ENCODE measurements at regions not wholly inside any gene's neighbourhood (a gene's known extent, or its start where the extent isn't known, plus 50 kb on each side); places are given as distances from the start of the nearest gene placed in this dataset.

GRCh38 chr3:73186741-73187140, 125.3 kb downstream of the EBLN2 start:
- Histone ChIP-seq H3K18ac (ENCODE audit: low read depth in 1 of 2, low read length in 2 of 2) (no peak overlapping the region), H2BK12ac (ENCODE audit: low read length in 2 of 2) (no peak overlapping the region), H3K4ac (ENCODE audit: low read depth in 1 of 2, low read length in 2 of 2) (no peak overlapping the region), H3K4me3 (ENCODE audit: insufficient read depth in 1 of 2, low read depth in 1 of 2, low read length in 2 of 2) (no peak overlapping the region), H2BK5ac (ENCODE audit: low read depth, low read length, poor library complexity, severe bottlenecking) (no peak overlapping the region), H4K91ac (ENCODE audit: low read length) (no peak overlapping the region), H2AFZ (ENCODE audit: low read depth, low read length) (no peak overlapping the region), H3K4me1 (ENCODE audit: control insufficient read depth, insufficient read depth, low read depth, low read length) (no peaks in the 10 kb centered on the region), H4K8ac (ENCODE audit: low read length) (no peak overlapping the region), H3K23ac (ENCODE audit: low read length in 2 of 2) (no peak overlapping the region), H3K14ac (ENCODE audit: low read length in 2 of 2) (no peak overlapping the region), H3K27me3 (ENCODE audit: control insufficient read depth in 1 of 2, insufficient read depth in 1 of 2, low read length in 2 of 2) (peaks cover 0 to 6% of the 10 kb centered on the region in 2 experiments), H3K27ac (ENCODE audit: low read length, poor library complexity, severe bottlenecking) (no peak overlapping the region), H2BK120ac (ENCODE audit: low read depth, low read length) (no peak overlapping the region), H3K9ac (ENCODE audit: low read length) (no peak overlapping the region), H2AK5ac (ENCODE audit: low read length, severe bottlenecking) (no peak overlapping the region), H3K36me3 (ENCODE audit: control insufficient read depth in 1 of 2, insufficient read depth in 2 of 2, low read depth in 1 of 2, low read length in 2 of 2) (no peaks in the 10 kb centered on the region), H3K9me3 (ENCODE audit: control insufficient read depth, low read length) (no peaks in the 10 kb centered on the region), H3K79me1 (replicated peaks; ENCODE audit: low read length, poor library complexity, severe bottlenecking) (no peaks in the 10 kb centered on the region), H3K4me2 (ENCODE audit: low read length, poor library complexity, severe bottlenecking) (no peak overlapping the region), H2BK15ac (ENCODE audit: low read depth, poor library complexity, severe bottlenecking) (no peak overlapping the region)
- no peak for DNase-seq
- no CpG with 5 or more reads among the region's 1 CpG for WGBS

- WGBS: no CpG with 5 or more reads among the region's 5 CpGs
These were observed 125.9 kb downstream of the EBLN2 start for GRCh38 chr3:73187328-73187727.

GRCh38 chr3:73188707-73189106, 127.2 kb downstream of the EBLN2 start:
- Histone ChIP-seq H2AFZ (ENCODE audit: low read depth, low read length) (no peak overlapping the region), H2BK12ac (ENCODE audit: low read length in 2 of 2) (no peak overlapping the region), H2BK120ac (ENCODE audit: low read depth, low read length) (no peak overlapping the region), H2BK15ac (ENCODE audit: low read depth, poor library complexity, severe bottlenecking) (no peak overlapping the region), H4K91ac (ENCODE audit: low read length) (no peak overlapping the region), H3K9ac (ENCODE audit: low read length) (no peak overlapping the region), H3K36me3 (ENCODE audit: control insufficient read depth in 1 of 2, insufficient read depth in 2 of 2, low read depth in 1 of 2, low read length in 2 of 2) (no peaks in the 10 kb centered on the region), H3K23ac (ENCODE audit: low read length in 2 of 2) (no peak overlapping the region), H4K8ac (ENCODE audit: low read length) (no peak overlapping the region), H3K4me3 (ENCODE audit: insufficient read depth in 1 of 2, low read depth in 1 of 2, low read length in 2 of 2) (no peak overlapping the region), H3K4me2 (ENCODE audit: low read length, poor library complexity, severe bottlenecking) (no peak overlapping the region), H3K4me1 (ENCODE audit: control insufficient read depth, insufficient read depth, low read depth, low read length) (no peaks in the 10 kb centered on the region), H2BK5ac (ENCODE audit: low read depth, low read length, poor library complexity, severe bottlenecking) (no peak overlapping the region), H3K4ac (ENCODE audit: low read depth in 1 of 2, low read length in 2 of 2) (no peak overlapping the region), H3K18ac (ENCODE audit: low read depth in 1 of 2, low read length in 2 of 2) (no peak overlapping the region), H3K27ac (ENCODE audit: low read length, poor library complexity, severe bottlenecking) (no peak overlapping the region), H3K79me1 (replicated peaks; ENCODE audit: low read length, poor library complexity, severe bottlenecking) (no peaks in the 10 kb centered on the region), H3K9me3 (ENCODE audit: control insufficient read depth, low read length) (no peaks in the 10 kb centered on the region), H3K27me3 (ENCODE audit: control insufficient read depth in 1 of 2, insufficient read depth in 1 of 2, low read length in 2 of 2) (peaks cover 0 to 6% of the 10 kb centered on the region in 2 experiments), H3K14ac (ENCODE audit: low read length in 2 of 2) (no peak overlapping the region), H2AK5ac (ENCODE audit: low read length, severe bottlenecking) (no peak overlapping the region)
- no peak for DNase-seq

More at GRCh38 chr3:73187328-73187727, 125.9 kb downstream of the EBLN2 start:
- Histone ChIP-seq H2AK5ac (ENCODE audit: low read length, severe bottlenecking) (no peak overlapping the region), H3K4me3 (ENCODE audit: insufficient read depth in 1 of 2, low read depth in 1 of 2, low read length in 2 of 2) (no peak overlapping the region), H3K4ac (ENCODE audit: low read depth in 1 of 2, low read length in 2 of 2) (no peak overlapping the region), H3K79me1 (replicated peaks; ENCODE audit: low read length, poor library complexity, severe bottlenecking) (no peaks in the 10 kb centered on the region), H3K27me3 (ENCODE audit: control insufficient read depth in 1 of 2, insufficient read depth in 1 of 2, low read length in 2 of 2) (peaks cover 0 to 6% of the 10 kb centered on the region in 2 experiments), H2BK12ac (ENCODE audit: low read length in 2 of 2) (no peak overlapping the region), H2BK15ac (ENCODE audit: low read depth, poor library complexity, severe bottlenecking) (no peak overlapping the region), H2BK120ac (ENCODE audit: low read depth, low read length) (no peak overlapping the region), H3K4me1 (ENCODE audit: control insufficient read depth, insufficient read depth, low read depth, low read length) (no peaks in the 10 kb centered on the region), H2BK5ac (ENCODE audit: low read depth, low read length, poor library complexity, severe bottlenecking) (no peak overlapping the region), H3K9ac (ENCODE audit: low read length) (no peak overlapping the region), H3K9me3 (ENCODE audit: control insufficient read depth, low read length) (no peaks in the 10 kb centered on the region), H4K8ac (ENCODE audit: low read length) (no peak overlapping the region), H3K23ac (ENCODE audit: low read length in 2 of 2) (no peak overlapping the region), H4K91ac (ENCODE audit: low read length) (no peak overlapping the region), H2AFZ (ENCODE audit: low read depth, low read length) (no peak overlapping the region), H3K4me2 (ENCODE audit: low read length, poor library complexity, severe bottlenecking) (no peak overlapping the region), H3K27ac (ENCODE audit: low read length, poor library complexity, severe bottlenecking) (no peak overlapping the region), H3K36me3 (ENCODE audit: control insufficient read depth in 1 of 2, insufficient read depth in 2 of 2, low read depth in 1 of 2, low read length in 2 of 2) (no peaks in the 10 kb centered on the region), H3K18ac (ENCODE audit: low read depth in 1 of 2, low read length in 2 of 2) (no peak overlapping the region), H3K14ac (ENCODE audit: low read length in 2 of 2) (no peak overlapping the region)
- DNase-seq: no peak

GRCh38 chr3:73192036-73192738, 130.7 kb downstream of the EBLN2 start:
- Histone ChIP-seq H3K4ac (ENCODE audit: low read depth in 1 of 2, low read length in 2 of 2) (no peak overlapping the region), H3K27me3 (ENCODE audit: control insufficient read depth in 1 of 2, insufficient read depth in 1 of 2, low read length in 2 of 2) (no peaks in the 10 kb centered on the region), H3K4me1 (ENCODE audit: control insufficient read depth, insufficient read depth, low read depth, low read length) (no peaks in the 10 kb centered on the region), H3K9me3 (ENCODE audit: control insufficient read depth, low read length) (no peaks in the 10 kb centered on the region), H2BK15ac (ENCODE audit: low read depth, poor library complexity, severe bottlenecking) (no peak overlapping the region), H4K91ac (ENCODE audit: low read length) (no peak overlapping the region), H3K4me3 (ENCODE audit: insufficient read depth in 1 of 2, low read depth in 1 of 2, low read length in 2 of 2) (no peak overlapping the region), H3K79me1 (replicated peaks; ENCODE audit: low read length, poor library complexity, severe bottlenecking) (no peaks in the 10 kb centered on the region), H3K4me2 (ENCODE audit: low read length, poor library complexity, severe bottlenecking) (no peak overlapping the region), H3K36me3 (ENCODE audit: control insufficient read depth in 1 of 2, insufficient read depth in 2 of 2, low read depth in 1 of 2, low read length in 2 of 2) (no peaks in the 10 kb centered on the region), H3K27ac (ENCODE audit: low read length, poor library complexity, severe bottlenecking) (no peak overlapping the region), H3K18ac (ENCODE audit: low read depth in 1 of 2, low read length in 2 of 2) (no peak overlapping the region), H2BK120ac (ENCODE audit: low read depth, low read length) (no peak overlapping the region), H2BK5ac (ENCODE audit: low read depth, low read length, poor library complexity, severe bottlenecking) (no peak overlapping the region), H3K14ac (ENCODE audit: low read length in 2 of 2) (no peak overlapping the region), H2BK12ac (ENCODE audit: low read length in 2 of 2) (no peak overlapping the region), H4K8ac (ENCODE audit: low read length) (no peak overlapping the region), H3K9ac (ENCODE audit: low read length) (no peak overlapping the region), H3K23ac (ENCODE audit: low read length in 2 of 2) (no peak overlapping the region), H2AK5ac (ENCODE audit: low read length, severe bottlenecking) (no peak overlapping the region), H2AFZ (ENCODE audit: low read depth, low read length) (no peak overlapping the region)
- WGBS: 93% methylated on average over 5 of the region's 7 CpGs
- DNase-seq: no peak
